NCI-H2107 (cell line): ENCODE measurements at regions not wholly inside any gene's neighbourhood (a gene's known extent, or its start where the extent isn't known, plus 50 kb on each side); places are given as distances from the start of the nearest gene placed in this dataset.
"Not testable (repeated sequence)": the region's sequence is repeated elsewhere in the genome, so short reads cannot be mapped to it uniquely, and the experiment has no call there.

ENCODE experiments used
- DNase-seq: peaks from one replicate; lab custom pipeline; 2025; lab: John Stamatoyannopoulos, UW

- peak; percentile 70 for DNase-seq
These were observed 65.6 kb upstream of the CLEC6A start for GRCh38 chr12:8390001-8390777.

- not testable (repeated sequence) for DNase-seq
These were observed 59.3 kb upstream of the CLEC6A start for GRCh38 chr12:8396225-8397071.

GRCh38 chr12:8397378-8397777, 58.4 kb upstream of the CLEC6A start:
- DNase-seq = not testable (repeated sequence)

- not testable (repeated sequence) for DNase-seq
These were observed 56.2 kb upstream of the CLEC6A start for GRCh38 chr12:8399496-8400034.

GRCh38 chr12:8403834-8404233, 51.9 kb upstream of the CLEC6A start:
- not testable (repeated sequence) for DNase-seq

- DNase-seq = not testable (repeated sequence)
These were observed 51.4 kb upstream of the CLEC6A start for GRCh38 chr12:8404341-8404740.
